ENCODE measurements at regions not wholly inside any gene's neighbourhood (a gene's known extent, or its start where the extent isn't known, plus 50 kb on each side); places are given as distances from the start of the nearest gene placed in this dataset.
"Not testable (repeated sequence)": the region's sequence is repeated elsewhere in the genome, so short reads cannot be mapped to it uniquely, and the experiment has no call there.

- H3K27me3 ChIP-seq (ENCODE audit: control insufficient read depth in 2 of 2, insufficient read depth in 1 of 2, low read length in 1 of 2) = no peaks in the 10 kb centered on the region
- no peaks in the 10 kb centered on the region for H3K4me1 ChIP-seq (ENCODE audit: control insufficient read depth in 2 of 2, insufficient read depth in 2 of 2, low read length in 2 of 2)
- H3K36me3 ChIP-seq (ENCODE audit: control insufficient read depth in 2 of 2, insufficient read depth in 2 of 2, low read length in 1 of 2) = no peaks in the 10 kb centered on the region
- H3K4me3 ChIP-seq (ENCODE audit: low read length in 2 of 2) = no peak overlapping the region
- no peak for DNase-seq (ENCODE audit: low read depth in 6 of 9, low spot score in 9 of 9)
- 98% methylated on average over 1 of the region's 1 CpG for WGBS
- no peak overlapping the region for H3K27ac ChIP-seq (ENCODE audit: low read depth in 1 of 2, low read length in 1 of 2)
- no peaks in the 10 kb centered on the region for H3K9me3 ChIP-seq (ENCODE audit: control insufficient read depth in 2 of 2, insufficient read depth in 1 of 2, low read length in 1 of 2)
Observed at GRCh38 chr10:17538941-17539340, 78.2 kb downstream of the HACD1 start.

DNA sequence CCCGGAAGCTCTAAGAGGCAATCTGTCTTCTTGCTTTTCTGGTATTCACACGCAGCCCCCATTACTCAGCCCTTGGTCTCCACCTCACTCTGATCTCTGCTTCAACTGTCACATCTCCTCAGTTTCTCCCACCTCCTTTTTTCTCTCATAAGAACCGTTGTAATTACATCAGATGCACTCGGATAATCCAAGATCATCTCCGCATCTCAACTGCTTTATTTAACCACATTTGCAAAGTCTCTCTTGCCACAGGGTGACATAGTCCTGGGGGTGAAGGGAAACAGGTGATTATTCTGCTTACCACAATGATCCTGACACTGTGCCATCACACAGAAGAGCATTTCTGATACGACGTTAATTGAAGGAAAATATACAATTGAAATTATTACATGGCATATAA lies 79.9 kb downstream of the HACD1 start:
- WGBS = 54% methylated on average over 7 of the region's 7 CpGs
- Histone ChIP-seq H3K9me3 (ENCODE audit: control insufficient read depth in 2 of 2, insufficient read depth in 1 of 2, low read length in 1 of 2) (no peaks in the 10 kb centered on the region), H3K36me3 (ENCODE audit: control insufficient read depth in 2 of 2, insufficient read depth in 2 of 2, low read length in 1 of 2) (no peaks in the 10 kb centered on the region), H3K4me1 (ENCODE audit: control insufficient read depth in 2 of 2, insufficient read depth in 2 of 2, low read length in 2 of 2) (no peaks in the 10 kb centered on the region), H3K27ac (ENCODE audit: low read depth in 1 of 2, low read length in 1 of 2) (no peak overlapping the region), H3K4me3 (ENCODE audit: low read length in 2 of 2) (no peak overlapping the region), H3K27me3 (ENCODE audit: control insufficient read depth in 2 of 2, insufficient read depth in 1 of 2, low read length in 1 of 2) (no peaks in the 10 kb centered on the region)
- DNase-seq (ENCODE audit: low read depth in 6 of 9, low spot score in 9 of 9) = no peak

DNA sequence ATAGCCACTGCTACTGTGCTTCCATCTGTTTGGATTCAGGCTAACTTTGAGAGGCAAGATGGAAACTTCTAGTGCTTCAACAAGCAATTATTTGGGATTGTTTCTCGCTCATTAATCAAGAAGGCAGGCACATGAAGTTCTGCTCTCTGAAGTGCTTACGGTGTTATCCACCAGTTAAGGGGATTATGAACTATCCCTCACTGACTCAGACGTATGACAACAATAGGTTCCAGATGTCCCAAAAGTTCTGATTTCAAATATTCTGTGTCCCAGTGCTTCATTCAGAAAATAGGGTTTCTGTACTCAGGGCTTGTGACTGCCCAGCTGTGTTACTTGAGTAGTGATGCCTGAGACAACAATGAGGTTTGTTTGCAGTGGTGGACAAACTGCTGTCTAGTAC lies 81.0 kb downstream of the HACD1 start:
- H3K27me3 ChIP-seq (ENCODE audit: control insufficient read depth in 2 of 2, insufficient read depth in 1 of 2, low read length in 1 of 2) = no peaks in the 10 kb centered on the region
- H3K4me1 ChIP-seq (ENCODE audit: control insufficient read depth in 2 of 2, insufficient read depth in 2 of 2, low read length in 2 of 2) = no peaks in the 10 kb centered on the region
- H3K36me3 ChIP-seq (ENCODE audit: control insufficient read depth in 2 of 2, insufficient read depth in 2 of 2, low read length in 1 of 2) = no peaks in the 10 kb centered on the region
- H3K27ac ChIP-seq (ENCODE audit: low read depth in 1 of 2, low read length in 1 of 2) = no peak overlapping the region
- WGBS = 95% methylated on average over 3 of the region's 3 CpGs
- no peak for DNase-seq (ENCODE audit: low read depth in 6 of 9, low spot score in 9 of 9)
- no peaks in the 10 kb centered on the region for H3K9me3 ChIP-seq (ENCODE audit: control insufficient read depth in 2 of 2, insufficient read depth in 1 of 2, low read length in 1 of 2)
- H3K4me3 ChIP-seq (ENCODE audit: low read length in 2 of 2) = no peak overlapping the region

DNA sequence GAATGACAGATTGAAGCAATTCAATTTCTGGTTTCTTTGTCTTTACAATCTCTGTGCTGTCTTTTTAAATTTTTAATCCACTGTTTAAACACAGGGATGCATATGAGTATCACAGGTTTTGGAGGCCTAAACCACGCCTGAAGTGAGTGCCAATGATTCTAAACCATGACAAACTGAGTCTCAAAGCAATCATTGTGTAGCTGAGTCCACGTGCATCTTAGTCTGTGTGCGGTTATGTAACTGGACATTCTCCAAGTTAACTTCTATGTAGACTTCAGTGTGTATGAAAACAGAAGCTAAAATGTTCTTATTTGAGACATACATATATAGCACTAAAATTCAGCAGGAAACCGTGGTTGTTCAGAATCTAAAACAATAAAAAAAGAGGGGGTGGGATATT lies 79.3 kb upstream of the ST8SIA6 start:
- Histone ChIP-seq H3K4me3 (ENCODE audit: low read length in 2 of 2) (no peak overlapping the region), H3K36me3 (ENCODE audit: control insufficient read depth in 2 of 2, insufficient read depth in 2 of 2, low read length in 1 of 2) (no peaks in the 10 kb centered on the region), H3K27me3 (ENCODE audit: control insufficient read depth in 2 of 2, insufficient read depth in 1 of 2, low read length in 1 of 2) (no peaks in the 10 kb centered on the region), H3K4me1 (ENCODE audit: control insufficient read depth in 2 of 2, insufficient read depth in 2 of 2, low read length in 2 of 2) (no peaks in the 10 kb centered on the region), H3K27ac (ENCODE audit: low read depth in 1 of 2, low read length in 1 of 2) (no peak overlapping the region), H3K9me3 (ENCODE audit: control insufficient read depth in 2 of 2, insufficient read depth in 1 of 2, low read length in 1 of 2) (no peaks in the 10 kb centered on the region)
- DNase-seq (ENCODE audit: low read depth in 6 of 9, low spot score in 9 of 9) = no peak
- WGBS = 57% methylated on average over 4 of the region's 4 CpGs

- H3K27ac ChIP-seq (ENCODE audit: low read depth in 1 of 2, low read length in 1 of 2) = no peak overlapping the region
- WGBS = 96% methylated on average over 3 of the region's 3 CpGs
- no peaks in the 10 kb centered on the region for H3K36me3 ChIP-seq (ENCODE audit: control insufficient read depth in 2 of 2, insufficient read depth in 2 of 2, low read length in 1 of 2)
- DNase-seq (ENCODE audit: low read depth in 6 of 9, low spot score in 9 of 9) = no peak
- no peak overlapping the region for H3K4me3 ChIP-seq (ENCODE audit: low read length in 2 of 2)
- no peaks in the 10 kb centered on the region for H3K9me3 ChIP-seq (ENCODE audit: control insufficient read depth in 2 of 2, insufficient read depth in 1 of 2, low read length in 1 of 2)
- no peaks in the 10 kb centered on the region for H3K27me3 ChIP-seq (ENCODE audit: control insufficient read depth in 2 of 2, insufficient read depth in 1 of 2, low read length in 1 of 2)
- H3K4me1 ChIP-seq (ENCODE audit: control insufficient read depth in 2 of 2, insufficient read depth in 2 of 2, low read length in 2 of 2) = no peaks in the 10 kb centered on the region
Observed at GRCh38 chr10:17528306-17528862, 74.0 kb upstream of the ST8SIA6 start.

GRCh38 chr10:17527514-17528146 lies 73.2 kb upstream of the ST8SIA6 start:
- Histone ChIP-seq H3K4me1 (ENCODE audit: control insufficient read depth in 2 of 2, insufficient read depth in 2 of 2, low read length in 2 of 2) (no peaks in the 10 kb centered on the region), H3K4me3 (ENCODE audit: low read length in 2 of 2) (no peak overlapping the region), H3K27ac (ENCODE audit: low read depth in 1 of 2, low read length in 1 of 2) (no peak overlapping the region), H3K9me3 (ENCODE audit: control insufficient read depth in 2 of 2, insufficient read depth in 1 of 2, low read length in 1 of 2) (no peaks in the 10 kb centered on the region), H3K36me3 (ENCODE audit: control insufficient read depth in 2 of 2, insufficient read depth in 2 of 2, low read length in 1 of 2) (no peaks in the 10 kb centered on the region), H3K27me3 (ENCODE audit: control insufficient read depth in 2 of 2, insufficient read depth in 1 of 2, low read length in 1 of 2) (no peaks in the 10 kb centered on the region)
- 84% methylated on average over 6 of the region's 6 CpGs for WGBS
- DNase-seq (ENCODE audit: low read depth in 6 of 9, low spot score in 9 of 9) = peak in 1 of 9 donors; percentile 8

DNA sequence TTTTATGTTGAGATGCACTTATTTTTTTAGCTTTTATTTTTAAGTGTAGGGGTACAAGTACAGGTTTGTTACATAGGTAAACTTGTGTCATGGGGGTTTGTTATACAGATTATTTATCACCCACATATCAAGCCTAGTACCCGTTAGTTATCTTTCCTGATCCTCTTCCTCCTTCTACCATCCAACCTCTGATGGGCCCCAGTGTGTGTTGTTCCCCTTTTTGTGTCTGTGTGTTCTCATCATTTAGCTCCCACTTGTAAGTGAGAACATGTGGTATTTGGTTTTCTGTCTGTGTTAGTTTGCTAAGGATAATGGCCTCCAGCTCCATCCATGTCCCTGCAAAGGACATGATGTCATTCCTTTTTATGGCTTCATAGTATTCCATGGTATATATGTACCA lies 72.2 kb upstream of the ST8SIA6 start:
- H3K36me3 ChIP-seq (ENCODE audit: control insufficient read depth in 2 of 2, insufficient read depth in 2 of 2, low read length in 1 of 2); H3K27me3 ChIP-seq (ENCODE audit: control insufficient read depth in 2 of 2, insufficient read depth in 1 of 2, low read length in 1 of 2); H3K4me3 ChIP-seq (ENCODE audit: low read length in 2 of 2); H3K4me1 ChIP-seq (ENCODE audit: control insufficient read depth in 2 of 2, insufficient read depth in 2 of 2, low read length in 2 of 2); H3K27ac ChIP-seq (ENCODE audit: low read depth in 1 of 2, low read length in 1 of 2); DNase-seq (ENCODE audit: low read depth in 6 of 9, low spot score in 9 of 9); H3K9me3 ChIP-seq (ENCODE audit: control insufficient read depth in 2 of 2, insufficient read depth in 1 of 2, low read length in 1 of 2): not testable (repeated sequence)
- 52% methylated on average over 1 of the region's 1 CpG for WGBS

DNA sequence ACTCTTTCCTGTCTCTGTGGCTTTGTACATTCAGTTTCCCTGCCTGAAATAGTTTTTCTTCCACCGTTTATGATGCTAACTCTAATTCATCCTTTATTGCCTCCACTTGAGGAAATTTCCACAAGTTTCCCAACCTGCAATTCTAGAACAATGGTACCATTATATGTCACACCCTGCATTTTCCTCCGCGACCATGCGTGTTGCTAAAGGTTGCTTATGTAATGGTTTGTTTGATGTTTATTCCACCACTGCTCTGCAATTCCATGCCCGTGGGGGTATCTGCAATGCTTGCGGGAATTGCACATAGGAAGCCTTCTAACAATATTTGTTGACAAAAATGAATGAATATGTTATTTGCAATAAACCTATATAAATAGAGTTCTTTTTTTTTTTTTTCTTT lies 69.5 kb upstream of the ST8SIA6 start:
- no peak overlapping the region for H3K4me3 ChIP-seq (ENCODE audit: low read length in 2 of 2)
- 97% methylated on average over 6 of the region's 6 CpGs for WGBS

GRCh38 chr10:17523246-17523753 lies 68.9 kb upstream of the ST8SIA6 start:
- H3K36me3 ChIP-seq (ENCODE audit: control insufficient read depth in 2 of 2, insufficient read depth in 2 of 2, low read length in 1 of 2) = no peaks in the 10 kb centered on the region
- 96% methylated on average over 4 of the region's 4 CpGs for WGBS
- H3K4me3 ChIP-seq (ENCODE audit: low read length in 2 of 2) = no peak overlapping the region
- H3K27me3 ChIP-seq (ENCODE audit: control insufficient read depth in 2 of 2, insufficient read depth in 1 of 2, low read length in 1 of 2) = no peaks in the 10 kb centered on the region
- no peaks in the 10 kb centered on the region for H3K9me3 ChIP-seq (ENCODE audit: control insufficient read depth in 2 of 2, insufficient read depth in 1 of 2, low read length in 1 of 2)
- DNase-seq (ENCODE audit: low read depth in 6 of 9, low spot score in 9 of 9) = no peak
- no peak overlapping the region for H3K27ac ChIP-seq (ENCODE audit: low read depth in 1 of 2, low read length in 1 of 2)
- H3K4me1 ChIP-seq (ENCODE audit: control insufficient read depth in 2 of 2, insufficient read depth in 2 of 2, low read length in 2 of 2) = no peaks in the 10 kb centered on the region

More for the DNA sequence above, 69.5 kb upstream of the ST8SIA6 start:
- DNase-seq (ENCODE audit: low read depth in 6 of 9, low spot score in 9 of 9) = no peak
- H3K9me3 ChIP-seq (ENCODE audit: control insufficient read depth in 2 of 2, insufficient read depth in 1 of 2, low read length in 1 of 2) = no peaks in the 10 kb centered on the region
- no peaks in the 10 kb centered on the region for H3K36me3 ChIP-seq (ENCODE audit: control insufficient read depth in 2 of 2, insufficient read depth in 2 of 2, low read length in 1 of 2)
- no peaks in the 10 kb centered on the region for H3K27me3 ChIP-seq (ENCODE audit: control insufficient read depth in 2 of 2, insufficient read depth in 1 of 2, low read length in 1 of 2)
- no peak overlapping the region for H3K27ac ChIP-seq (ENCODE audit: low read depth in 1 of 2, low read length in 1 of 2)
- H3K4me1 ChIP-seq (ENCODE audit: control insufficient read depth in 2 of 2, insufficient read depth in 2 of 2, low read length in 2 of 2) = no peaks in the 10 kb centered on the region

Measured in thymus (tissue), 11 donors.